HG03558 (cell line): ENCODE measurements at regions not wholly inside any gene's neighbourhood (a gene's known extent, or its start where the extent isn't known, plus 50 kb on each side); places are given as distances from the start of the nearest gene placed in this dataset.

ENCODE experiments used
- ATAC-seq: cut with Tn5 transposase; IDR thresholded peaks from one replicate; pipeline ENCODE4 v1.9.1; 2021; ENCODE audit warnings: moderate number of reproducible peaks; ENCODE audit not compliant: unreplicated experiment; ENCODE audit errors: extremely low read depth

- ATAC-seq, result no peak
Measured at GRCh38 chr13:106821979-106822378, 254.0 kb upstream of the ARGLU1 start.

GRCh38 chr13:106819413-106820180 lies 251.7 kb upstream of the ARGLU1 start:
- no peak for ATAC-seq

- ATAC-seq, result no peak
Measured at GRCh38 chr13:106818971-106819370, 251.0 kb upstream of the ARGLU1 start.

GRCh38 chr13:106815545-106815944 lies 247.6 kb upstream of the ARGLU1 start:
- ATAC-seq, result no peak

GRCh38 chr13:106814463-106814862 lies 246.5 kb upstream of the ARGLU1 start:
- ATAC-seq, result no peak

GRCh38 chr13:106810069-106810468 lies 242.1 kb upstream of the ARGLU1 start:
- no peak for ATAC-seq

GRCh38 chr13:106804991-106805390 lies 237.1 kb upstream of the ARGLU1 start:
- no peak for ATAC-seq

- no peak for ATAC-seq
Measured at GRCh38 chr13:106802917-106803316, 235.0 kb upstream of the ARGLU1 start.

GRCh38 chr13:106799781-106800335 lies 231.9 kb upstream of the ARGLU1 start:
- no peak for ATAC-seq

GRCh38 chr13:106797081-106797640 lies 229.2 kb upstream of the ARGLU1 start:
- ATAC-seq, result no peak

- no peak for ATAC-seq
Measured at GRCh38 chr13:106796280-106797047, 228.5 kb upstream of the ARGLU1 start.

- ATAC-seq, result no peak
Measured at GRCh38 chr13:106795847-106796246, 227.9 kb upstream of the ARGLU1 start.

- no peak for ATAC-seq
Measured at GRCh38 chr13:106794117-106794516, 226.2 kb upstream of the ARGLU1 start.

GRCh38 chr13:106789911-106790310 lies 222.0 kb upstream of the ARGLU1 start:
- no peak for ATAC-seq

- ATAC-seq, result no peak
Measured at GRCh38 chr13:106786006-106786563, 218.1 kb upstream of the ARGLU1 start.

- no peak for ATAC-seq
Measured at GRCh38 chr13:106774621-106775020, 206.7 kb upstream of the ARGLU1 start.

- no peak for ATAC-seq
Measured at GRCh38 chr13:106772006-106772601, 204.2 kb upstream of the ARGLU1 start.

GRCh38 chr13:106768991-106769390 lies 201.1 kb upstream of the ARGLU1 start:
- no peak for ATAC-seq

GRCh38 chr13:106762708-106763107 lies 194.8 kb upstream of the ARGLU1 start:
- no peak for ATAC-seq

GRCh38 chr13:106756446-106756845 lies 188.5 kb upstream of the ARGLU1 start:
- no peak for ATAC-seq
